NCI-H524 treated with DMSO at 0.1 percent for 48 hours (cell line): ENCODE measurements at regions not wholly inside any gene's neighbourhood (a gene's known extent, or its start where the extent isn't known, plus 50 kb on each side); places are given as distances from the start of the nearest gene placed in this dataset.

ENCODE experiments used
- DNase-seq: peaks from one replicate; lab custom pipeline; 2025; lab: John Stamatoyannopoulos, UW

DNA sequence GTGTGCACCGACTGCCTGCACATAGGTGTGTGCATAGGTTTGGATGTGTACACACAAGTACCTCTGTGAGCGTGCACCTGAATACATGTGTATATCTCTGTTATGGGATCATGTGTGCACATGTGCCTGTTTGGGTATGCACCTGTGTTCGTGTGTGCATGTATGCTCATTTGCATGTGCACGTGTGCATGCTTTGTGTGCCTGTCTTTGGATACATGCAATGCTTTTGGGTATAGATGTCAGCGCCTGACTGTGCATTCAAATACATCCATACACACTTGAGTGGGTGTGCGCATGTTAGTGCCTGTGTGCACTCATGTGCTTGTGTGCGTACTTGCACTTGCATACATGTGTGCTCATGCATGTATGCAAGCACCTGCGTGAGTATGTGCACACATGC lies 258.1 kb downstream of the IRX2 start:
- no peak for DNase-seq

DNA sequence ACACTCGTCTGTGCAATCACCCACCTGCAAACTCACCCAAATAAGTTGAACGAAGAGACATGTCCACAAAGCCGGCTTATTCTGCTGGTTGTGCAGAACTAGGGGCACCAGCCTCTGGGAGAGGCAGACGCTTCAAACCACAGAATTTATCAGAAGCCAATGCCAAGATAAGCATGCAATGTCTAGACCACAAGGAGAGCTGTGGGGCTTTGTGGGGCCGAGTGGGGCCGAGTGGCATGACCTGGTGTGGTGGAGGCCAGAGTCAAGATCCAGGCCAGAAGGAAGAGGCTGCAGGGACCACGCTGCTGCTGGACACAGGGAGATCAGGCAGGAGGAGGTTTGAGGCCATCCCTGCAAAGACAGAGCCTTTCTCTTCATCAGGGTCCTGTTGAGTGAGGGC lies 259.0 kb downstream of the IRX2 start:
- DNase-seq, result no peak

DNA sequence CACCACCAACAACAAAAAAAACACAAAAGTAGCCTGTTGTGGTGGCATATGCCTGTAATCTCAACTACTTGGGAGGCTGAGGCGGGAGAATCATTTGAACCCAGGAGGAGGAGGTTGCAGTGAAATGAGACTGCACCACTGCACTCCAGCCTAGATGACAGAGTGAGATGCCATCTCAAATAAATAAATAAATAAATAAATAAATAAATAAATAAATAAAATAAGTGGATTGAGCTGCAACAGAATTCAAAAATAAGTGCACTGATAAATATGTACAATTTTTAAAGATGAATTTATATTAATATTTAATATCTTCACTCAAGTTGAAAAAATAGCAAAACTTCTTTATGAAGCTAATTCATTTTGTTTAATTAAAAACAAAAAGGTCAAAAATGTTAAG lies 259.6 kb downstream of the IRX2 start:
- DNase-seq, result no peak

DNA sequence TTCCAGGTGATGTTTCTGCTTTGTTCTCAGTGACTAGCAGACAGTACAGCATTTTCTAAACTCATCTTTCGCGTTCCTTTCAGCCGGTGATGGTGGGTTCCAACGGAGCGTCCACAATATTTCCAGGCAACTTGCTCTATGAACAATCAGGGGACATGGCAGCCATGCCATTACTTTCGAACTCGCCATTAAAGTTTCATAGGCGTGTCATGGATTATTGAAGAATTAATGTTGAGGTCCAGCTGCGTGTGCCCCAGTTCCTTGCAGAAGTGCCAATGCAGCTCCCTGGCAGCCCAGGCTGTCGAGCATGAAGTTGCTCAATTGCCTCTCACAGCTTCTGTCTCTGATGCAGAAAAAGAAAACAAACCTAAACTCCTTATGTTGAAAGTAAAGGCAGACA lies 262.2 kb downstream of the IRX2 start:
- no peak for DNase-seq

DNA sequence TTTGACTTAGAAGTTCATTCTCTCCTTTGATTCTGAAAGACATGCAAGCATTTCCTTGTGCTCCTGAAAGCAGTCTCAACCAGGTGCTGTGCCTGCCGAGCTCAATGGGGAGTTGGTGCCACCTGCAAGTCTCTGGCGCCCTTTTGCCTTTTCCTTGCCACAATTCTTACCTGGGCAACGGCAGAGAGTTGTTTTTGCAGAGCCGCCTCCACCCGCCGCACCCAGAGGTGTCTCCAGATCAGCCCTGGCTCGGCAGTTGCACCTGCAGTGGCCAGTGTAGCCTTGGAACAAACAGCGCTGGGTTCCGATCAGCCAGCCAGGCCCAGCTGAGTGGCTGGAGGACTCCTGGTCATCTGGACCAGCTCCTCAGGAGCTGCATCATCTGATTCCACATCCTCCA lies 262.9 kb downstream of the IRX2 start:
- DNase-seq, result no peak

DNA sequence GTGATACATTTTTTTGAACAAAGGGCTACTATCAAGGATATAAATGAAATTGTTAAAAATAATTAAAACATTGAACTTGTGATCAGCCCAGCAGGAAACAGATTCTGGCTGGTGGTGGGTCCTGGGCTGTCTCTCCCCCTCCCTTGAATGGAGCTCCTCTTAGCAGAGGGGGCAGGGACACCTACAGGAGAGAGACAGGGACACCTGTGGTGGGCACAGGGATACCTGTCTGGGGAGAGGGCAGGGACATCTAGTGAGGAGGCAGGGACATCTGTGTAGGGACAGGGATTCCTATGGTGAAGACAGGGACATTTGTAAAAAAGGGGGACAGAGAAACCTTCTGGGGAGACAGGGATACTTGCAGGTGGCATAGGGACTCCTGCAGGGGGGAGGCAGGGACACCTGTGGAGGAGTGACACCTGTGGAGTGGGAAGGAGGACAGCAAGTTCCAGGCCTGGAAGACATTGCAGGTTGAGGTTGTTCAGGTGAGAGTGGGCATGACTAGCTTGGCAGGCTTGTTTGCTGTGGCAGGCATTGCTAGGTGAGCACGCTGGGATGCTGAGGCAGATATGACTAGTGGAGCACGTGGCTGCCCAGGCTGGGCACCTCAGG lies 264.2 kb downstream of the IRX2 start:
- no peak for DNase-seq

DNA sequence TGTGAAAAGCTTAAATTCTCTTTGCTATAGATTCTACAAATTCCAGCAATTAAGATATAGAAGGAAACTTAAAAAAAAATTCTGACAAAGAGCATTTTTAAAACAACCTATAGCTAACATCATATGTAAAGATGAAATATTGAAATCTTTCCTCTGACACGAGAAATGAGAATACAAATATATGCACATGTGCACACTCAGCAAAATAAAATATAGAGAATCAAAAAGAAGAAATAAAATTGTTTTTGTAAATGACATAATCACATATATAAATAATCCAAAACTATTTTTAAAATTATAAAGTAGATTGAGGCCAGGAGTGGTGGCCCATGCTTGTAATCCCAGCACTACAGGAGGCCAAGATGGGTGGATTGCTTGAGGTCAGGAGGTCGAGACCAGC lies 265.1 kb downstream of the IRX2 start:
- no peak for DNase-seq

DNA sequence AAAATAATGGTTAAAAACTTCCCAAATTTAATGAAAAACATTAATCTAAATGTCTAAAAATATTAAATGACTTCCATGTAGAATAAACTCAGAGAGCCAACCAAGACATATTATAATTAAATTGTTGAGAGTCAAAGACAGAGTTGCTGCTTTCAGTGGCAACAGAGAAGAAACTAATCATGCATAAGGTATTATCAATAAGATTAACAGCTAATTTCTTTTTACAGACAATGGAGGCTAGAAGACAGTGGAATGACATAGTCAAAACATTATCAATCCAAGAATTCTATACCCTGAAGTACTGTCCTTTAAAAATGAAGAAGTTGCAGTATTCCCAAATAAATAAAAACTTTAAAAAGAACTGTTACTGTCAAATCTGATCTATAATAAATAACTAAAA lies 268.7 kb downstream of the IRX2 start:
- no peak for DNase-seq

DNA sequence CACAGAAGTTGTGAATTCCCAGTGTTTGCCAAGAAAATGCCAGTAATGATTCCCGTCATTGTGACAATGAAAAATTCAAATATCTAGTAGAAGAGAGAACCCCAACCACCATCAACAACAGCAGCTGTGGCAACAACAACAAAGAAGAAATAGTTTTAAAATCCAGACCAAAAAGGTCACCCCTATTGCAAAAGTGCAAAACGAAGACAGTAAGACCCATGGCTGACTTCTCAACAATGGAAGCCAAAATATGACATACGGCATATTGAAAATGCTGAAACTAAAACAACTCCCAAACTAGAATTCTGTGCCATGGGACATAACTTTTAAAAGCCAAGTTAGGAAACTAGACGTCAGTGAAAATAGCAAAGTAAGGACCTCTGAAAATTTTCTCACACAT lies 270.6 kb downstream of the IRX2 start:
- no peak for DNase-seq

DNA sequence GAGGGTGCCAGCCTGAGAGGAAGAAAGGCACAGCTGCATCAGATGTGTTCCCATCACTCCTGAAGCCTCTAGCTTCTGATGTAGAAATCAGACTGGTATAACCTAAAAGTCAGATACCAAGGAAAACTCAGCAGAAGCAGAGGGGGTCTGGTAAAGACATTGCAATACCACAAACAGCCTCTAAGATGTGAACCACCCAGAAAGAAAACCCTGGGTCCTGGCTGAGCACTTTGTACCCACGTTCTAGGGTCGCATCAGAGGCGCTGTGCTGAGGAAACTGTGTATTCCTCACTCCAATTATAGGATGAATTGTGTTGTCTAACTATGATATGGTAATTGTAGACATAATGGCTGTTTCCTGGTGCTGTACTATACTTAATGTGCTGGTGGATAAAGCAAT lies 275.6 kb downstream of the IRX2 start:
- no peak for DNase-seq

DNA sequence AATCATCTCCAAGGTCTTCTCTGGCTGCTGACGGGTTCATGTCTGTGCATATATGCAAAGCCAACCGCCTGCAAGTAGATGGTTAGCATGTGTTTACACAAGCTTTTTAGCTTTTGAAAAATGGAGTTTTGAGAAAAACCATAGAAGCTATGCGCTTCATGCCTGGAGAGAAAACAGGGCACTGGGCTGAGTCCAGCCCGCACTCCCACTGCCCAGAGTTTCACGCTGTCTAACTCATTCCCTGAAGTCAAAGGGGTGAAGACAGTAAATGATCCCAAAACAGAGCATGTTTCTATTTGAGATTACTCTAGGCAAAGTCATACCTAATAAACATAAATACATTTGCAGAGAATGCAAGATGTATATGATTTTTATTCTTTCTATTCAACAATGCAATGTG lies 278.8 kb downstream of the IRX2 start:
- DNase-seq, result no peak

DNA sequence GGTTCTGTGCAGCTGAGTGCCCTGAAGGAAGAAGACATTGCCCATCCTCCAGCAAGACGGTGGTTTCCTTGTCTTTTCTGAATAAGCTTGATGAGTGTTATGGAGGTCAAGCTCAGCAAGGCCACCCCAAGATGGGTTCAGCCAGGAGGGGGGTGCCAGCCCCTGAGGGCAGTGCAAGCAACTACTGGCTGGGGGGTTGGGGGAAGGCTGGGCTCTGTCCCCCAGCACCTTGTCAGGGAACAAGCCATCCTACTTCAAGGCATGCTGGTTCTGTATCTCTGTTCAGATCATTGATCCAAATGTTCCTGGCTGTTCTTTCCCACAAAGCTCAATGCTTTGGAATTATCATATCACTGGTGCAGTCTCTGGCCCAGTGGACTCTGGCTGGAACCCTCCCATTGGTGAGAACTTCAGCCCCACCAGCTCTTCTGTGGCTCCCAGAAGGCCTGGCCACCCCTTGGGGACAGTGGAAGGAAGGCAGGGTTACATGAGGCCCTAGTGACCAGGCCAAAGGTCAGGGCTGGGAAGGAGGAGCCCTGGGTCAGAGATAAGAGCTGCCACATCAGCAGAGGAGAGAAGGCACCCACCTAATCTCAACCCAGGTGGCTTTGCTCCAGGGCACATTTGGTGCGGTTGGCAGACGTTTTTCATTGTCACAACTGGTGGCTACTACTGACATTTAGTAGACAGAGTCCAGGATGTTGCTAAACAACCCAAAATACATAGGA lies 280.2 kb downstream of the IRX2 start:
- DNase-seq, result no peak

DNA sequence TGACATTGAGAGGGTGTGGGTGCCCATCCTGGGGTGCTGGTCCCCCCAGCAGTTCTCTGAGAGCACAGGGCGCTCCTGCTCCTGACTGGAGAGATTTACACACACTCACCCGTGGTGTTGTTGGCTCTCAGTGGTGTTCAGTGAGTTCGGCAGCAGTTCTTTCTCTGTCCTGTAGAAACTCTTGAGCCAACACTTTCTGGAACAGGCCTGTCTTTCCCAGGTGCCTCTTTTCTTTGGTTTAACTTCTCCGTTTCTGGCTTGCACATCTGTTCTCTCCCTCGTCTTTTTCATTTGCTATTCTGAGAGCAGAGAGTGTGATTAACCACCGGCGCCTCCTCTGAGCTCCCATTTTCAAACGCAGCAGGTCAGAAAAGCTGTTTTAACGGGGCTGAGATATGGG lies 284.5 kb downstream of the IRX2 start:
- DNase-seq, result no peak

DNA sequence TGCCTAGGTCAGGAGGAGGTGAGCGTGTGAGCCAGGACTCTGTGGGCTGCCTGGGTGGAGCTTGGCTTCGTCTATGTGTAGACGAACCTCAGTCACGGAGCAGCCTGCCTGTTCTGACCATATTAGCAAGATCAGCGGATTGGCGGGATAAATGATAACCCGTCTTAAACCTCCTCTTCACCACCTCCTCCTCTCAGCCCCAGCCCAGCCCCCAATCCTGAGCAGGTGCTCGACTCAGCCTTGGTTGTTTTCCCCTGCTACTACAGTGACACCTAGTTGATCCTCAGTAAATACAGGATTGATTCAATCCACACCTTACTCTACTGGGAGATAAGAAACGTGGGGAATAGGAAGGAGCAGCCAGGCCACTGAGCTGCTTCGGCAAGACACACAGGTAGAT lies 286.1 kb downstream of the IRX2 start:
- DNase-seq, result no peak

DNA sequence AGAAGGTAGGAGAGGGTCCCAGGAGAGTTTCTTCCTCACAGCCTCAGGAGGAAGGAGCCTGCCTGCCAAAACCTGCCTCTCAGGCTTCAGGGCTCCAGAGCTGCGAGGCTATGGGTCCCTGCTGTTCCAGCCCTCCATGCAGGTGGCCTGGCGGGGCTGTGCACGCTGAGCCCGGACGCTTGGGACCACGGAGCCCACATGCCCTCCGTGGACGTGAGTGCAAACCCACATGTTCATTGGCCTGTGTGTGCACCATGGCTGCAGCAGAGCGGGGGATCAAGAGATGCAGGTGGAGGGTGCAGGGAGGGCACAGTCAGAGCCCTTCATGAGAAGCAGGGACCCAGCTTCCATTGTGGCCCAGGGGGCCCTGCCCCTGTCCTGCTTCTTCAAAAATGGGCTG lies 287.3 kb downstream of the IRX2 start:
- DNase-seq, result no peak

DNA sequence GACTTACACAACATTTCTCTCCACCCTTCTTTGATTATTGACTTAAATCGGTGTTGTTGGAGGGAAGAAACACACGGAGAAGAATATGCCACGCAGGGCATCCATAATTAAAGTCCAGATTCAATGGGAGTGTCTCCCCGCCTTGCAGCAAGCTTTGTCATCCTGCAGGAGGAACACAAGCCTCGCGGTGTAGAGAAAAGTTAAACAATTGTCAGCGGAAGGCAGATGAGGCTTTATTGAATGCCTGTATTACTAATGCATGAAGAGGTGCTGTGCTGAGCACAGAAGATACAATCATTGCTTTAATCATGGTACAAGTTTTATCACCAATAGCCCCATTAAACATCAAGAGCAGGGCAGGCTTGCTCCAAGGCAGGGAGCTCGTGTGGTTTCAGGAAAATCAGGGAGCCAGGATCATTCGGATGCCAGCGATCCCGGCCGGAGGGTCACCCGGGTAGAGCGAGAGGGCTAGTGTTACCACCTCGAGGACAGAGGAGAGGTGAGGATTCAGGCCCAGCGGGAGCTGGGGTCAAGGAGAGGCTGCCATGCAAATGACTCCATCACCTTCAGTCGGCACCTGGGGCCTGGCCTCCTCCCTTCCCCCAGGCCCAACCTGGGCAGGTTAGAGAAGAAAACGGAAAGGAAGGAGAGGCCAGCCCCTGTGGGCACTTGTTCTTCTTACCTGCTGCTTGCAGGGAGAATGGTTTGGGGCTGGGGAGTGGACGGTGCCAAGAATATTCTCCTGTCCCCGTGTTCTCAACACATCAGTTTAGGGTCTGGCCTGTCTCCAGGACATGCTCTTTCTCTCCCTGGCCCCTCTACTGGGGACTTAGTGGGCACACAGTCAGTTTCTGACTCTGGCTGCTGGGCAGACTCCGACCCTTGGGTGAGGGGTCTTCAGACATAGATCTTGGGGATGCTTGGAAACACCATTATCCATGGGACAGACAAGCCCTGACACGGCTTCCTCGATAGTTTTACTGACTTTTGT lies 289.5 kb downstream of the IRX2 start:
- no peak for DNase-seq

DNA sequence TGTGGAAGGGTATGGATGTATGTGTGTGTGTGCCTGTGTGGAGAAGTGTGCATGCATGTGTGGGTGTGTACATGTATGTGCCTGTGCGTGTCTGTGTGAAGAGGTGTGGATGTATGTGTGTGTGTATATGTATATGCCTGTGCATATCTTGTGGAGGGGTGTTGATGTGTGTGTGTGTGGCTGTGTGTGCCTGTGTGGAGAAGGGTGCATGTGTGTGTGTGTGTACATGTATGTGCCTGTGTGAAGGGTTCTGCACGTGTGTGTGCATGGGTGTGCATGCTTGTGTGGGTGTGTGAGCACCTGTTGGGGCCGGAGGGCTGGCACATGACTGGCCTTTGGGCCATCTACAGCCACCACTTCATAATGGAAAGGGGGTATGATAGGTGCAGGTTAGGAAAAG lies 291.4 kb downstream of the IRX2 start:
- no peak for DNase-seq

DNA sequence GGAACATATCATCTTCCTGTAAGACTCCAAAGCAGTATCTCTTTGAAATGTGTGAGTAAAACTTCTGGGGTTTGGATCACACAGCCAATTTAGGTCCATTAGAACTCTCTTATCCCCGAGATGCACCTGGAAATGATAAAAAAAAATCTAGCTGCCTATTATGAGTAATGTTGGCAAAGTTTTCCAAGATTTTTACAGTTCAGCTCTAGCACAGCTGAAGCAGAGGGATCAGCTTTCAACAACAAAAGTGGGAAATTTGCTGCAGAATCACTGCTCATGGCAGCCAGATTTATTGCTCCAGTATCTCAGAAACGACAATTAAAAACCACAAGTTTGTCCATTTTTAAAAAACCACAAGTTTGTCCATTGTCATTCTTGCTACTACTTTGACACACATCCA lies 292.2 kb downstream of the IRX2 start:
- no peak for DNase-seq

DNA sequence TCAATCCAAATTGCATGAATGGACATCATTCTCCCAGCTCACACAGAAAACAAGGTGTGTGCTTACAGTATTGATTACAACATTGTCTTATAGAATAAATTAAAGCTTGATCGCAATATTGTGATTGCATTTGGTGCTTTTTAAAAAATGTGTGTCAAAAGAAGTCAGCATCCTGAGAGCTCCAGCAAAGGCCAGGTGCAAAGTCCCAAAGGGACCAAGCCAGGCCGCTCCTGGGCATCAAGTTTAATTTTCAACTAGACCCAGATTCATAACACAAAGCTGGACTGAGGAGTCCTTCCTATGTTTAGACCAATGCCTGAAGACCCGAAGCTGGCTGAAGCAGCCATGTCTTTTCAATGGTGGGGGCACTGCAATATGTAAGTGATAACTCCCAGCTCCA lies 295.6 kb downstream of the IRX2 start:
- no peak for DNase-seq

DNA sequence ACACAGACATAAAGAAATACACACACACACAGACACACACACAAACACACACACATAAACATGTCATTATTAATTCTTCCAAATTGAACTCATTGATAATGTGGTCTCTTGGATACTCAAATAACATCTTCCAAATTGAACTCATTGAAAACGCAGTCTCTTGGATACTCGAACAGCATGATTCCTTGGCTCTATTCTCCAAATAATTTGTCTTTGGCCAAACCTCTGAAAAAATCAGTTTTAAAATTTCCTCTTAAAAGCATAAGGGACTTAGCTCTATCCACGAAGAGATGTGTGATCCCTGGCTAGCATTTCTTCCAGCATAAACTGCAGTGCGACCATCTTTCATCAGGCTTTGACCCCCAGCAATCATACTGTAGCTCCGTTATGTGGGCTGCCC lies 296.6 kb downstream of the IRX2 start:
- DNase-seq, result no peak

DNA sequence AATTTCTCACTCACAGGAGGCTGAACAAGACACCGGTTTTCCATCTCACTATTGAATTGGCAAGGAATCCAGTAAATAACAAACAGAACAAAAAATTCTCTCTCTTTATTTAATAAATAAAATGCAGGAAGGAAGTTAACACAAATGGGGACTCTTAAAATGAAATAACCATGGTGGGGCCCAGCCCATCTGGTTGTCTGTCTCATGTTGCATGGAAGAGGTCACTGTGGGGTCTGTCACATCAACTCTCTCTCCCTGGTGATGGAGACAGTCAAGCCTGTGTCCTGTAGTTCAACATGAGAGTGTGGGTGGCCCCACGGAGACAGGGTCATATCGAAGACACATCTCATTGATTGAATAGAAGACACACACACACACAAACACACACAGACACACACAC lies 297.7 kb downstream of the IRX2 start:
- no peak for DNase-seq

DNA sequence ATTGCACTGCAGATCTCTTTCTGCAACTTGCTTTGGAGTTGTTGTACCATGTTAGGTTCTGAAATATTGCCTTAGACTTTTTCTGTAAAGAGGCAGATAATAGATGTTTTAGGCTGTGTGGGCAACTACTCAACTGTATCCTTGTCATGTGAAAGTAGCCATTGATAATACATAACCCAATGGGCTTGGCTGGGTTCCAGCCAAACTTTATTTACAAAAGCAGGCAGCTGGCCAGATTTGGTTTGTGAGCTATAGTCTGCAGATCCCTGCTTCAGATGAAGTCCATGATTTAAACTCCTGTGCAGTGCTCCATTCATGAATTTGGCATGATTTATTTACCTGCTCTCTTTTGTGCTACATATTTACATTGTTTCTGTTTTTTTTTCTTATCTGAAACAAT lies 300.4 kb downstream of the IRX2 start:
- no peak for DNase-seq
